ENCODE measurements at regions not wholly inside any gene's neighbourhood (a gene's known extent, or its start where the extent isn't known, plus 50 kb on each side); places are given as distances from the start of the nearest gene placed in this dataset.
"Not testable (repeated sequence)": the region's sequence is repeated elsewhere in the genome, so short reads cannot be mapped to it uniquely, and the experiment has no call there.

GRCh38 chr1:149658175-149658574 lies 74.5 kb downstream of the PPIAL4C start:
- H2AFZ ChIP-seq; H3F3A ChIP-seq (replicated peaks; ENCODE audit: low read depth); H3K4me3 Mint-ChIP-seq; H3K4me2 ChIP-seq; H3K9me3 Mint-ChIP-seq; H3K9me2 ChIP-seq (ENCODE audit: insufficient read depth); H3K79me2 ChIP-seq (replicated peaks; ENCODE audit: insufficient read depth); H3K27ac ChIP-seq (ENCODE audit: low read depth); H3K27me3 Mint-ChIP-seq (ENCODE audit: insufficient read depth, low read depth, poor library complexity); H3K4me3 ChIP-seq; H3K4me1 ChIP-seq (ENCODE audit: insufficient read depth); H4K20me1 ChIP-seq (replicated peaks; ENCODE audit: insufficient read depth); DNase-seq (ENCODE audit: low spot score); H3K4me1 Mint-ChIP-seq; H3K36me3 ChIP-seq (ENCODE audit: insufficient read depth); H3K36me3 Mint-ChIP-seq (ENCODE audit: low read depth); H3K27me3 ChIP-seq (ENCODE audit: insufficient read depth); H3K27ac Mint-ChIP-seq: not testable (repeated sequence)
- ATAC-seq: peak; percentile 54

GRCh38 chr1:149664624-149665023 lies 81.0 kb downstream of the PPIAL4C start:
- H3F3A ChIP-seq (replicated peaks; ENCODE audit: low read depth): not testable (repeated sequence)

GRCh38 chr1:149665033-149665432 lies 81.4 kb downstream of the PPIAL4C start:
- not testable (repeated sequence) for H3K27me3 Mint-ChIP-seq (ENCODE audit: insufficient read depth, low read depth, poor library complexity); H3K9me2 ChIP-seq (ENCODE audit: insufficient read depth); H4K20me1 ChIP-seq (replicated peaks; ENCODE audit: insufficient read depth); DNase-seq (ENCODE audit: low spot score); H3K27ac Mint-ChIP-seq; H3K27me3 ChIP-seq (ENCODE audit: insufficient read depth); H3K4me1 Mint-ChIP-seq; H3K4me3 ChIP-seq; H2AFZ ChIP-seq; H3K9me3 Mint-ChIP-seq; H3K4me2 ChIP-seq; H3K4me3 Mint-ChIP-seq; H3F3A ChIP-seq (replicated peaks; ENCODE audit: low read depth); H3K27ac ChIP-seq (ENCODE audit: low read depth); H3K36me3 ChIP-seq (ENCODE audit: insufficient read depth); H3K36me3 Mint-ChIP-seq (ENCODE audit: low read depth); H3K4me1 ChIP-seq (ENCODE audit: insufficient read depth); H3K79me2 ChIP-seq (replicated peaks; ENCODE audit: insufficient read depth); ATAC-seq

More at GRCh38 chr1:149664624-149665023, 81.0 kb downstream of the PPIAL4C start:
- not testable (repeated sequence) for H3K27ac Mint-ChIP-seq; H3K27me3 Mint-ChIP-seq (ENCODE audit: insufficient read depth, low read depth, poor library complexity); H3K4me1 Mint-ChIP-seq; DNase-seq (ENCODE audit: low spot score); H3K4me3 Mint-ChIP-seq; H3K79me2 ChIP-seq (replicated peaks; ENCODE audit: insufficient read depth); H4K20me1 ChIP-seq (replicated peaks; ENCODE audit: insufficient read depth); H3K9me3 Mint-ChIP-seq; H3K36me3 Mint-ChIP-seq (ENCODE audit: low read depth); H3K27me3 ChIP-seq (ENCODE audit: insufficient read depth); H2AFZ ChIP-seq; H3K4me2 ChIP-seq; H3K4me3 ChIP-seq; H3K9me2 ChIP-seq (ENCODE audit: insufficient read depth); H3K36me3 ChIP-seq (ENCODE audit: insufficient read depth); ATAC-seq; H3K27ac ChIP-seq (ENCODE audit: low read depth); H3K4me1 ChIP-seq (ENCODE audit: insufficient read depth)

GRCh38 chr1:149665528-149665927 lies 81.9 kb downstream of the PPIAL4C start:
- not testable (repeated sequence) for H3K4me1 ChIP-seq (ENCODE audit: insufficient read depth); H3K4me3 ChIP-seq; H3K36me3 ChIP-seq (ENCODE audit: insufficient read depth); H3K27me3 Mint-ChIP-seq (ENCODE audit: insufficient read depth, low read depth, poor library complexity); H3K4me1 Mint-ChIP-seq; H3K9me3 Mint-ChIP-seq; H3K27ac ChIP-seq (ENCODE audit: low read depth); H3K27ac Mint-ChIP-seq; ATAC-seq; H3K27me3 ChIP-seq (ENCODE audit: insufficient read depth); H4K20me1 ChIP-seq (replicated peaks; ENCODE audit: insufficient read depth); H2AFZ ChIP-seq; H3K9me2 ChIP-seq (ENCODE audit: insufficient read depth); H3K4me2 ChIP-seq; H3K79me2 ChIP-seq (replicated peaks; ENCODE audit: insufficient read depth); H3F3A ChIP-seq (replicated peaks; ENCODE audit: low read depth); H3K4me3 Mint-ChIP-seq; H3K36me3 Mint-ChIP-seq (ENCODE audit: low read depth); DNase-seq (ENCODE audit: low spot score)

- H3K9me2 ChIP-seq (ENCODE audit: insufficient read depth); H3K4me3 ChIP-seq; H3K27ac Mint-ChIP-seq; H3K4me2 ChIP-seq; H3K79me2 ChIP-seq (replicated peaks; ENCODE audit: insufficient read depth); H3K27me3 ChIP-seq (ENCODE audit: insufficient read depth); H4K20me1 ChIP-seq (replicated peaks; ENCODE audit: insufficient read depth); H3K27me3 Mint-ChIP-seq (ENCODE audit: insufficient read depth, low read depth, poor library complexity); H3K9me3 Mint-ChIP-seq; H3F3A ChIP-seq (replicated peaks; ENCODE audit: low read depth); DNase-seq (ENCODE audit: low spot score); H3K36me3 Mint-ChIP-seq (ENCODE audit: low read depth); H2AFZ ChIP-seq; H3K27ac ChIP-seq (ENCODE audit: low read depth); H3K4me1 ChIP-seq (ENCODE audit: insufficient read depth); H3K36me3 ChIP-seq (ENCODE audit: insufficient read depth); H3K4me1 Mint-ChIP-seq; ATAC-seq; H3K4me3 Mint-ChIP-seq: not testable (repeated sequence)
These were observed 89.7 kb downstream of the PPIAL4C start for GRCh38 chr1:149673231-149673909.

GRCh38 chr1:149674921-149675320 lies 91.3 kb downstream of the PPIAL4C start:
- H3K27me3 ChIP-seq (ENCODE audit: insufficient read depth); H3K4me2 ChIP-seq; H3K27me3 Mint-ChIP-seq (ENCODE audit: insufficient read depth, low read depth, poor library complexity); H3K9me2 ChIP-seq (ENCODE audit: insufficient read depth); H3K36me3 ChIP-seq (ENCODE audit: insufficient read depth); H3K4me3 Mint-ChIP-seq; H3K4me1 Mint-ChIP-seq; H4K20me1 ChIP-seq (replicated peaks; ENCODE audit: insufficient read depth); H3K27ac ChIP-seq (ENCODE audit: low read depth); H3F3A ChIP-seq (replicated peaks; ENCODE audit: low read depth); H3K36me3 Mint-ChIP-seq (ENCODE audit: low read depth); H2AFZ ChIP-seq; H3K27ac Mint-ChIP-seq; H3K4me3 ChIP-seq; ATAC-seq; H3K79me2 ChIP-seq (replicated peaks; ENCODE audit: insufficient read depth); H3K9me3 Mint-ChIP-seq; H3K4me1 ChIP-seq (ENCODE audit: insufficient read depth); DNase-seq (ENCODE audit: low spot score): not testable (repeated sequence)

- not testable (repeated sequence) for H4K20me1 ChIP-seq (replicated peaks; ENCODE audit: insufficient read depth); ATAC-seq; H3K79me2 ChIP-seq (replicated peaks; ENCODE audit: insufficient read depth); H2AFZ ChIP-seq; H3K4me1 Mint-ChIP-seq; H3F3A ChIP-seq (replicated peaks; ENCODE audit: low read depth); H3K27ac ChIP-seq (ENCODE audit: low read depth); H3K36me3 Mint-ChIP-seq (ENCODE audit: low read depth); H3K4me1 ChIP-seq (ENCODE audit: insufficient read depth); H3K36me3 ChIP-seq (ENCODE audit: insufficient read depth); DNase-seq (ENCODE audit: low spot score); H3K9me2 ChIP-seq (ENCODE audit: insufficient read depth); H3K4me2 ChIP-seq; H3K4me3 ChIP-seq; H3K27me3 Mint-ChIP-seq (ENCODE audit: insufficient read depth, low read depth, poor library complexity); H3K4me3 Mint-ChIP-seq; H3K27me3 ChIP-seq (ENCODE audit: insufficient read depth); H3K27ac Mint-ChIP-seq; H3K9me3 Mint-ChIP-seq
These were observed 93.7 kb downstream of the PPIAL4C start for GRCh38 chr1:149677359-149677758.
